HL-60 (cell line): ENCODE measurements at regions not wholly inside any gene's neighbourhood (a gene's known extent, or its start where the extent isn't known, plus 50 kb on each side); places are given as distances from the start of the nearest gene placed in this dataset.

Experiments used
- DNase-seq, 2 experiments: peaks; one replicate each; pipeline ENCODE4 v3.0.0-alpha.2; 2010 to 2020; ENCODE audit warnings: low read depth in 1 of 2, low spot score in 1 of 2
- H3K27ac ChIP-seq: fragments of 250-450 bp; sonication (Bioruptor Pico); replicated peaks from 2 replicates; pipeline ENCODE4 v1.5.1; 2020; ENCODE audit warnings: mild to moderate bottlenecking, moderate library complexity
- H3K27me3 ChIP-seq: fragments of 250-450 bp; sonication (Bioruptor Pico); 2 replicates; pipeline ENCODE4 v1.5.1; 2021; ENCODE audit warnings: mild to moderate bottlenecking, moderate library complexity; ENCODE audit not compliant: insufficient read depth, poor library complexity, severe bottlenecking
- H3K4me3 ChIP-seq: replicated peaks from 2 replicates; pipeline ENCODE4 v1.5.1; 2011; ENCODE audit warnings: mild to moderate bottlenecking, control low read depth, low read length; ENCODE audit not compliant: insufficient read depth
- GABPA ChIP-seq: IDR thresholded peaks from 2 replicates; pipeline ENCODE4 v1.6.1; 2012; ENCODE audit warnings: low read depth
- POLR2AphosphoS5 ChIP-seq: IDR thresholded peaks from 2 replicates; pipeline ENCODE4 v1.6.1; 2012; ENCODE audit warnings: low read depth
- REST ChIP-seq: IDR thresholded peaks from 2 replicates; pipeline ENCODE4 v1.6.1; 2012; ENCODE audit warnings: low read depth; ENCODE audit not compliant: insufficient replicate concordance
- SPI1 ChIP-seq: IDR thresholded peaks from 2 replicates; pipeline ENCODE4 v1.6.1; 2012; ENCODE audit warnings: low read depth, mild to moderate bottlenecking, borderline replicate concordance
- TF ChIP-seq, protein P1 (sequence below): IDR thresholded peaks from one replicate; pipeline ENCODE4 v1.5.1; 2011; ENCODE audit warnings: low read length, control low read depth, inconsistent platforms; ENCODE audit not compliant: insufficient read depth

DNA sequence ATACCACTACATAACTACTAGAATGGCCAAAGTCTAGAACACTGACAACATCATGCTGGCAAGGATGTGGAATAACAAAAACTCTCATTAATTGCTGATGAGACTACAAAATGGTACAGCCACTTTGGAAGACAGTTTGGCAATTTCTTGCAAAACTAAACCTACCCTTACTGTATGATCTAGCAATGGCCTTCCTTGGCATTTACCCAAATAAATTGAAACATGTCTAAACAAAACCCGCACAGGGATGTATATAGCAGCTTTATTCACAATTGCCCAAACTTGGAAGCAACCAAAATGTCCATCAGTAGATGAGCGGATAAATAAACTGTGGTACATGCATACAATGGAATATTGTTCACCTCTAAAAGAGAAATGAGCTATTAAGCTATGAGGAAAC is 87.9 kb upstream of the SLC24A5 start:
- H3K27me3 ChIP-seq = peaks cover 8% of the 10 kb centered on the region
- DNase-seq = no peak

DNA sequence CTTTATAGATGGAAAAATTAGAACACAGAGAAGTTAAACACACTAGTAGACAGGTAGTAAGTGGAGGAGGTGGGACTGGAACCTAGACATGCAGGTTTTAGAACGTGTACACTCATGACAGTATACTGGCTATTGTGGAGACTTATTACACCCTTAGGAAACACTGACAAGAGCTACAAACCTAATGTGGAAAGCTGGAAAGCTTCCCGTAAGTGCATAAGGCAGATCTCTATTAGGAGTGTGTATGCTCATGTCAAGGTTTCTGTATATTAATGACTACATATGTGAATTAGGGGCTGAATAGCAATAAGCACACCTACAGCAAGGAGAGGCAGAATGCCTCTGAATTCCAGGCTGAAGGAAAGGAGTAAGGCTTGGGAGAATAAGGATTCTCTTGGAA is 82.6 kb upstream of the SLC24A5 start:
- TF ChIP-seq, protein P1, sequence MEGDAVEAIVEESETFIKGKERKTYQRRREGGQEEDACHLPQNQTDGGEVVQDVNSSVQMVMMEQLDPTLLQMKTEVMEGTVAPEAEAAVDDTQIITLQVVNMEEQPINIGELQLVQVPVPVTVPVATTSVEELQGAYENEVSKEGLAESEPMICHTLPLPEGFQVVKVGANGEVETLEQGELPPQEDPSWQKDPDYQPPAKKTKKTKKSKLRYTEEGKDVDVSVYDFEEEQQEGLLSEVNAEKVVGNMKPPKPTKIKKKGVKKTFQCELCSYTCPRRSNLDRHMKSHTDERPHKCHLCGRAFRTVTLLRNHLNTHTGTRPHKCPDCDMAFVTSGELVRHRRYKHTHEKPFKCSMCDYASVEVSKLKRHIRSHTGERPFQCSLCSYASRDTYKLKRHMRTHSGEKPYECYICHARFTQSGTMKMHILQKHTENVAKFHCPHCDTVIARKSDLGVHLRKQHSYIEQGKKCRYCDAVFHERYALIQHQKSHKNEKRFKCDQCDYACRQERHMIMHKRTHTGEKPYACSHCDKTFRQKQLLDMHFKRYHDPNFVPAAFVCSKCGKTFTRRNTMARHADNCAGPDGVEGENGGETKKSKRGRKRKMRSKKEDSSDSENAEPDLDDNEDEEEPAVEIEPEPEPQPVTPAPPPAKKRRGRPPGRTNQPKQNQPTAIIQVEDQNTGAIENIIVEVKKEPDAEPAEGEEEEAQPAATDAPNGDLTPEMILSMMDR = no peak
- TF ChIP-seq SPI1 = no peak
- no peak for TF ChIP-seq POLR2AphosphoS5
- no peak for TF ChIP-seq REST
- no peak for TF ChIP-seq GABPA
- no peak for DNase-seq
- Histone ChIP-seq H3K27ac (no peak overlapping the region), H3K27me3 (peaks cover 2% of the 10 kb centered on the region), H3K4me3 (no peak overlapping the region)

More for the DNA sequence above, 87.9 kb upstream of the SLC24A5 start:
- no peak overlapping the region for H3K27ac ChIP-seq
- H3K4me3 ChIP-seq = no peak overlapping the region
- no peak for TF ChIP-seq GABPA
- TF ChIP-seq, protein P1 = no peak
- TF ChIP-seq SPI1 = no peak
- TF ChIP-seq POLR2AphosphoS5 = no peak
- TF ChIP-seq REST = no peak

- Histone ChIP-seq H3K4me3 (no peak overlapping the region), H3K27ac (no peak overlapping the region), H3K27me3 (peaks cover 2% of the 10 kb centered on the region)
- TF ChIP-seq SPI1 (no peak), GABPA (no peak), POLR2AphosphoS5 (no peak), REST (no peak)
- TF ChIP-seq, protein P1 = no peak
- DNase-seq = no peak
Observed at GRCh38 chr15:48040166-48040817, 80.5 kb upstream of the SLC24A5 start.
